ENCODE measurements at regions not wholly inside any gene's neighbourhood (a gene's known extent, or its start where the extent isn't known, plus 50 kb on each side); places are given as distances from the start of the nearest gene placed in this dataset.

DNA sequence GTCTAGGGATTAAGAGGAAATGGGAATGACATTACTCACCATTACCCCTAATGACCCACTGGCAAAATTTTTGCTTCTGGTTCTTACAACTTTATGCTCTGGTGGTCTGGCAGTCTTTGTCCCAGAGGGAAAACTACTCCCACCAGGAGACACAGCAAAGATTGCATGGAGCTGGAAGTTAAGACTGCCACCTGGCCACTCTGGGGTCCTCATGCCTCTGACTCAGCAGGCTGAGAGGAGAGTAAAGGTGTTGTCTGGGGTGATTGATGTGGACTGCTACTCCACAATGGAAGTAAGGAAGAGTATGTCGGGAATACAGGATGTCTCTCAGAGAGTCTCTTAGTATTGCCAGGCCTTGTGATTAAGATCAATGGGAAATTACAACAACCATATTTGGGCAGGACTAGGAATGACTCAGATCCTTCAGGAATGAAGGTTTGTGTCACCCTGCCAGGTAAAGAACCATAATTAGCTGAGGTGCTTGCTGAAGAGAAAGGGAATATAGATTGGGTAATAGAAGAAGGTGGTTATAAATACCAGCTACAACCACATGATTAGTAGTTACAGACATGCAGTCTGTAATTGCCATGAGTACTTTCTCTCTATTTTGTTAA, 215.5 kb downstream of the GPAT3 start (continued):
- TF ChIP-seq REST (IDR thresholded peaks at IDR 0.05), result no peak

GRCh38 chr4:83748711-83749110, 212.8 kb downstream of the GPAT3 start:
- no peak overlapping the region for H3K4me3 ChIP-seq (ENCODE audit: low read depth in 1 of 3, low read length in 3 of 3)
- H3K27me3 ChIP-seq (ENCODE audit: control insufficient read depth in 4 of 4, insufficient read depth in 4 of 4, low read length in 3 of 4), result peaks cover 0 to 7% (median 0%) of the 10 kb centered on the region in 4 donors
- H3K9me3 ChIP-seq (ENCODE audit: control insufficient read depth in 4 of 4, low read length in 3 of 4), result no peaks in the 10 kb centered on the region
- DNase-seq (ENCODE audit: low spot score), result no peak
- no peak overlapping the region for H3K27ac ChIP-seq (ENCODE audit: low read depth in 1 of 2, low read length in 2 of 2)
- no peaks in the 10 kb centered on the region for H3K36me3 ChIP-seq (ENCODE audit: control insufficient read depth in 4 of 4, insufficient read depth in 3 of 4, low read depth in 1 of 4, low read length in 3 of 4)
- no peaks in the 10 kb centered on the region for H3K4me1 ChIP-seq (ENCODE audit: control insufficient read depth in 4 of 4, insufficient read depth in 4 of 4, low read length in 3 of 4)
- H3K9ac ChIP-seq (ENCODE audit: low read depth in 1 of 2, low read length in 2 of 2), result no peak overlapping the region
- WGBS, result 80% methylated on average over 2 of the region's 2 CpGs
- TF ChIP-seq RXRA (IDR thresholded peaks at IDR 0.05) (no peak), TAF1 (conservative IDR thresholded peaks at IDR 0.05) (no peak), HNF4A (conservative IDR thresholded peaks at IDR 0.05) (no peak), GABPA (IDR thresholded peaks at IDR 0.05 in 1 of 2, conservative IDR thresholded peaks at IDR 0.05 in 1 of 2) (no peak), JUND (IDR thresholded peaks at IDR 0.05) (no peak), FOXA2 (IDR thresholded peaks at IDR 0.05) (no peak), MAX (IDR thresholded peaks at IDR 0.05) (no peak), RAD21 (IDR thresholded peaks at IDR 0.05) (no peak), SP1 (IDR thresholded peaks at IDR 0.05) (no peak), EGR1 (IDR thresholded peaks at IDR 0.05; ENCODE audit: low read depth in 2 of 2) (no peak), HNF4G (IDR thresholded peaks at IDR 0.05) (no peak), FOXA1 (IDR thresholded peaks at IDR 0.05) (no peak)
- TF ChIP-seq, protein P1, sequence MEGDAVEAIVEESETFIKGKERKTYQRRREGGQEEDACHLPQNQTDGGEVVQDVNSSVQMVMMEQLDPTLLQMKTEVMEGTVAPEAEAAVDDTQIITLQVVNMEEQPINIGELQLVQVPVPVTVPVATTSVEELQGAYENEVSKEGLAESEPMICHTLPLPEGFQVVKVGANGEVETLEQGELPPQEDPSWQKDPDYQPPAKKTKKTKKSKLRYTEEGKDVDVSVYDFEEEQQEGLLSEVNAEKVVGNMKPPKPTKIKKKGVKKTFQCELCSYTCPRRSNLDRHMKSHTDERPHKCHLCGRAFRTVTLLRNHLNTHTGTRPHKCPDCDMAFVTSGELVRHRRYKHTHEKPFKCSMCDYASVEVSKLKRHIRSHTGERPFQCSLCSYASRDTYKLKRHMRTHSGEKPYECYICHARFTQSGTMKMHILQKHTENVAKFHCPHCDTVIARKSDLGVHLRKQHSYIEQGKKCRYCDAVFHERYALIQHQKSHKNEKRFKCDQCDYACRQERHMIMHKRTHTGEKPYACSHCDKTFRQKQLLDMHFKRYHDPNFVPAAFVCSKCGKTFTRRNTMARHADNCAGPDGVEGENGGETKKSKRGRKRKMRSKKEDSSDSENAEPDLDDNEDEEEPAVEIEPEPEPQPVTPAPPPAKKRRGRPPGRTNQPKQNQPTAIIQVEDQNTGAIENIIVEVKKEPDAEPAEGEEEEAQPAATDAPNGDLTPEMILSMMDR (IDR thresholded peaks at IDR 0.05; ENCODE audit: low read depth, low read length, missing input control), result no peak

DNA sequence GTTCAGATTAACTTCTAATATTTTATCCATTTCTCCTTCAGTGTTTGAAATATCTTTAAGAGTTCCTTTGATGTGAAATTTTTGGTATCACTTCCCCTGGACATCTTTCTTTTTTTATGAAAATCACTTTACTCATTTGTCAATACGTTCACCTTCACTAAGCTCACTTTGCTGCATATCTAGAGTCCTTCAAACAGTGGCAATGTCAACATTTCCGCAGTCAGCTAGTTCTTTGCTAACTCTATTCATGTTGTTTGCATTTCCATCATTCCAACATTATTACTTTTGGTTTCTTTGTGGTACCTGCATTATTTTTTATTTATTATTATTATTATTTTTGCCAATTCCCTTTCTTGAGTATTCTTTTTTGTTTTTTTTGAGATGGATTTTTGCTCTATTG, 203.0 kb downstream of the GPAT3 start:
- no peak overlapping the region for H3K27ac ChIP-seq (ENCODE audit: low read depth in 1 of 2, low read length in 2 of 2)
- H3K36me3 ChIP-seq (ENCODE audit: control insufficient read depth in 4 of 4, insufficient read depth in 3 of 4, low read depth in 1 of 4, low read length in 3 of 4), result no peaks in the 10 kb centered on the region
- H3K27me3 ChIP-seq (ENCODE audit: control insufficient read depth in 4 of 4, insufficient read depth in 4 of 4, low read length in 3 of 4), result peaks cover 0 to 4% (median 0%) of the 10 kb centered on the region in 4 donors
- no peak for DNase-seq (ENCODE audit: low spot score)
- no peak overlapping the region for H3K9ac ChIP-seq (ENCODE audit: low read depth in 1 of 2, low read length in 2 of 2)
- H3K4me3 ChIP-seq (ENCODE audit: low read depth in 1 of 3, low read length in 3 of 3), result no peak overlapping the region
- H3K9me3 ChIP-seq (ENCODE audit: control insufficient read depth in 4 of 4, low read length in 3 of 4), result no peaks in the 10 kb centered on the region
- H3K4me1 ChIP-seq (ENCODE audit: control insufficient read depth in 4 of 4, insufficient read depth in 4 of 4, low read length in 3 of 4), result no peaks in the 10 kb centered on the region
- 39% methylated on average over 2 of the region's 2 CpGs for WGBS
- TF ChIP-seq FOXA2 (IDR thresholded peaks at IDR 0.05) (no peak), RAD21 (IDR thresholded peaks at IDR 0.05) (no peak), ATF3 (IDR thresholded peaks at IDR 0.05) (no peak), HNF4A (conservative IDR thresholded peaks at IDR 0.05) (no peak), HNF4G (IDR thresholded peaks at IDR 0.05) (no peak), NR2F2 (IDR thresholded peaks at IDR 0.05) (no peak), SP1 (IDR thresholded peaks at IDR 0.05) (no peak), REST (IDR thresholded peaks at IDR 0.05) (no peak), EGR1 (IDR thresholded peaks at IDR 0.05; ENCODE audit: low read depth in 2 of 2) (no peak), YY1 (IDR thresholded peaks at IDR 0.05) (no peak), FOXA1 (IDR thresholded peaks at IDR 0.05) (no peak), GABPA (IDR thresholded peaks at IDR 0.05 in 1 of 2, conservative IDR thresholded peaks at IDR 0.05 in 1 of 2) (no peak), MAX (IDR thresholded peaks at IDR 0.05) (no peak), RXRA (IDR thresholded peaks at IDR 0.05) (no peak)
- TF ChIP-seq, protein P1 (IDR thresholded peaks at IDR 0.05; ENCODE audit: low read depth, low read length, missing input control), result no peak
